ENCODE measurements at regions not wholly inside any gene's neighbourhood (a gene's known extent, or its start where the extent isn't known, plus 50 kb on each side); places are given as distances from the start of the nearest gene placed in this dataset.

GRCh38 chr11:128164080-128164741 is 423.1 kb downstream of the ETS1 start:
- TF ChIP-seq CTCF (IDR thresholded peaks at IDR 0.05; ENCODE audit: extremely low read depth in 1 of 2, insufficient read depth in 1 of 2, low read depth in 1 of 2, low read length in 2 of 2) (no peak), POLR2A (IDR thresholded peaks at IDR 0.05; ENCODE audit: low read depth, low read length) (no peak), POLR2AphosphoS5 (IDR thresholded peaks at IDR 0.05; ENCODE audit: insufficient read depth, low read depth, low read length) (no peak), EZH2 (IDR thresholded peaks at IDR 0.05; ENCODE audit: borderline replicate concordance, low read depth, low read length, severe bottlenecking) (no peak)
- TF ChIP-seq, protein P1, sequence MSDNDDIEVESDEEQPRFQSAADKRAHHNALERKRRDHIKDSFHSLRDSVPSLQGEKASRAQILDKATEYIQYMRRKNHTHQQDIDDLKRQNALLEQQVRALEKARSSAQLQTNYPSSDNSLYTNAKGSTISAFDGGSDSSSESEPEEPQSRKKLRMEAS (IDR thresholded peaks at IDR 0.05; ENCODE audit: insufficient read depth, insufficient read length) = no peak

Data from endothelial cell of umbilical vein (primary cell).